ENCODE measurements at regions not wholly inside any gene's neighbourhood (a gene's known extent, or its start where the extent isn't known, plus 50 kb on each side); places are given as distances from the start of the nearest gene placed in this dataset.

DNA sequence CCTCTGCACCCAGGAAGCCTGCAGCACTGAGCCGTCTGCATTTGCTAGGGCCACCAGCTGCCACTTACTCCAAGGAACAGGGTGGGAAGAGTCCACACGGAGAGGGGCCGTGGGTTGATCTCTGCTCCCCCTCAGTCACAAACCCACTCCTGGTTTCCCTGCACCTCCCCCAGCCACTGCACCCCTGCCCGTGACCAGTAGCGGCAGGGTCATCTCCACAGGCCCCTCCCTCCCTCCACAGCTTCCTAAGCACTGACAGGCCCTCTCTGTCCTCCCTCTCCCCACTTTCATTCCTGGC is 75.2 kb downstream of the RBFOX3 start:
- H3K27me3 ChIP-seq (ENCODE audit: insufficient read depth, low read length, poor library complexity, severe bottlenecking), result no peaks in the 10 kb centered on the region

DNA sequence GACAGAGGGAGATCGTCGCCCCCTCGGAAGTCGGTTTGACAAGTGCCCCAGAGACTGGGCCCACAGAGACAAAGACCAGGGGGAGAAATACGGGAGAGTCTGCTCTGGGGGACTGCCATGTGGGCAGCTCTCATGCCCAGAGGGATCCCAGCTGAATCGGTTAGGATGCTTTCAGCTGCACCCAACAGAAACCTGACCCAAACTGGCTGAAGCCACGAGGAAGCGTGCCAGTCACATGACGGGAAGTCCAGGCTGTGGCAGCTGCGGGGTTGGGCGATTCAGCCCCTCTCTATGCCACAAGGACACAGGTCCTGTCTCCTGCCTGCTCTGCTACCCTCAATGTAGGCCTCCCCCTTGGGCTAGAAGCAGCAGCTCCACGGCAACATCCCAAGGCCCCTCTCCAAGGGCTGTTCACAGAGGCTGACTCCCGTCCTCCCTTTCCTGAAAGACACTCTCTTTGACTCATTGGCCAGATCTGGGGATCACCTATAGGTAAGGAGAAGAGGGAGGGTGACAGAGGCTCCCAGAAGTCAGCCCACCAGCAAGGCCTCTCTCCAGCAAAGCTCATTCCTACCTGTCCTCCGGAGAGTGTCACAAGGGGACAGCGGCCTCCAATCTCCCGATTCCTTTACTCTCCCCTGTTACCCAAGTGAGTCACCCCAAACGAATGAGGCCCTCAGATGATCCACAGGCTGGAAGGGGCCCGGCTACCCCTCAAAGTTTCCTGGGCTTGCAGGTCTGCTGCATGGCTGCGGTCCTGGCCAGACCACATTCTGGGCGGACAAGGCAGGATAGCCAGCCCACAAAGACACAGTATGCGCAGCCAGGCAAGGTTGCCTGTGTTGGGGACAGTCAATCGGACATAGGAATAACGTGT is 75.8 kb downstream of the RBFOX3 start:
- no peaks in the 10 kb centered on the region for H3K4me1 ChIP-seq (ENCODE audit: insufficient read depth, low read length, poor library complexity, severe bottlenecking)

More for the DNA sequence above, 75.2 kb downstream of the RBFOX3 start:
- no peak overlapping the region for H3K9ac ChIP-seq (ENCODE audit: low read depth, low read length, poor library complexity, severe bottlenecking)
- H3K4me1 ChIP-seq (ENCODE audit: insufficient read depth, low read length, poor library complexity, severe bottlenecking), result no peaks in the 10 kb centered on the region
- no peaks in the 10 kb centered on the region for H3K9me3 ChIP-seq (ENCODE audit: insufficient read depth, low read depth, low read length)
- H4K20me1 ChIP-seq (ENCODE audit: insufficient read depth, low read length, poor library complexity, severe bottlenecking), result no peaks in the 10 kb centered on the region
- H2AFZ ChIP-seq (ENCODE audit: low read length), result no peak overlapping the region
- H3K4me2 ChIP-seq (ENCODE audit: low read depth, low read length, poor library complexity, severe bottlenecking), result no peak overlapping the region
- no peaks in the 10 kb centered on the region for H3K79me2 ChIP-seq (ENCODE audit: insufficient read depth, low read length)
- no peak for TF ChIP-seq EZH2phosphoT487 (IDR thresholded peaks at IDR 0.05; ENCODE audit: borderline replicate concordance)
- TF ChIP-seq, protein P1, sequence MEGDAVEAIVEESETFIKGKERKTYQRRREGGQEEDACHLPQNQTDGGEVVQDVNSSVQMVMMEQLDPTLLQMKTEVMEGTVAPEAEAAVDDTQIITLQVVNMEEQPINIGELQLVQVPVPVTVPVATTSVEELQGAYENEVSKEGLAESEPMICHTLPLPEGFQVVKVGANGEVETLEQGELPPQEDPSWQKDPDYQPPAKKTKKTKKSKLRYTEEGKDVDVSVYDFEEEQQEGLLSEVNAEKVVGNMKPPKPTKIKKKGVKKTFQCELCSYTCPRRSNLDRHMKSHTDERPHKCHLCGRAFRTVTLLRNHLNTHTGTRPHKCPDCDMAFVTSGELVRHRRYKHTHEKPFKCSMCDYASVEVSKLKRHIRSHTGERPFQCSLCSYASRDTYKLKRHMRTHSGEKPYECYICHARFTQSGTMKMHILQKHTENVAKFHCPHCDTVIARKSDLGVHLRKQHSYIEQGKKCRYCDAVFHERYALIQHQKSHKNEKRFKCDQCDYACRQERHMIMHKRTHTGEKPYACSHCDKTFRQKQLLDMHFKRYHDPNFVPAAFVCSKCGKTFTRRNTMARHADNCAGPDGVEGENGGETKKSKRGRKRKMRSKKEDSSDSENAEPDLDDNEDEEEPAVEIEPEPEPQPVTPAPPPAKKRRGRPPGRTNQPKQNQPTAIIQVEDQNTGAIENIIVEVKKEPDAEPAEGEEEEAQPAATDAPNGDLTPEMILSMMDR (conservative IDR thresholded peaks at IDR 0.05; ENCODE audit: low read length), result no peak
- H3K9me2 ChIP-seq (replicated peaks; ENCODE audit: low read depth, low read length), result no peaks in the 10 kb centered on the region
- H3F3A ChIP-seq (ENCODE audit: low read depth), result no peaks in the 10 kb centered on the region
- H3K4me3 ChIP-seq (ENCODE audit: low read length, poor library complexity, severe bottlenecking), result no peak overlapping the region
- no peaks in the 10 kb centered on the region for H3K36me3 ChIP-seq (ENCODE audit: insufficient read depth, low read length)

DNA sequence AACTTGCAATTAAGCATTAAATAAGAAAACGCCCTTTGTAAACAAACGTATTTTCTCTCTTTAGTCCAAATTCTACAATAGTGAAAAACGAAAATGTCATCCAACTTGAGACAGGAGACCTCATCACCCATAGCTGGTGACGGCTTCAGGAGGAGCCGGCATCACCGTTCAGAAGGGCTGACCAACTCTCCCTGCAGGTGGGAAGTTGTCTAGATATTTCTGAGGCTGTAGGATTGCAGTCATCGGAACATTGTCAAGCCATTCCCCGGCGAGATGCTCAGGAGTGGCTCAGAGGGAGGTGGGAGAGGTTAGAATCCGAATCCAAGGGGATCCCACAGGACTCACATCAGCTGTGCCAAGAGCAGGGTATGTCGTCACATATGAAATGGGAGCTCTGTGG is 76.7 kb downstream of the RBFOX3 start:
- H3K4me3 ChIP-seq (ENCODE audit: low read length, poor library complexity, severe bottlenecking), result no peak overlapping the region
- H3K79me2 ChIP-seq (ENCODE audit: insufficient read depth, low read length), result no peaks in the 10 kb centered on the region
- H3K4me1 ChIP-seq (ENCODE audit: insufficient read depth, low read length, poor library complexity, severe bottlenecking), result no peaks in the 10 kb centered on the region
- H2AFZ ChIP-seq (ENCODE audit: low read length), result no peak overlapping the region
- no peak for TF ChIP-seq EZH2phosphoT487 (IDR thresholded peaks at IDR 0.05; ENCODE audit: borderline replicate concordance)
- TF ChIP-seq, protein P1 (conservative IDR thresholded peaks at IDR 0.05; ENCODE audit: low read length), result no peak
- H3K27me3 ChIP-seq (ENCODE audit: insufficient read depth, low read length, poor library complexity, severe bottlenecking), result no peaks in the 10 kb centered on the region
- H4K20me1 ChIP-seq (ENCODE audit: insufficient read depth, low read length, poor library complexity, severe bottlenecking), result no peaks in the 10 kb centered on the region
- no peaks in the 10 kb centered on the region for H3F3A ChIP-seq (ENCODE audit: low read depth)
- H3K9ac ChIP-seq (ENCODE audit: low read depth, low read length, poor library complexity, severe bottlenecking), result no peak overlapping the region
- no peaks in the 10 kb centered on the region for H3K9me2 ChIP-seq (replicated peaks; ENCODE audit: low read depth, low read length)
- no peaks in the 10 kb centered on the region for H3K36me3 ChIP-seq (ENCODE audit: insufficient read depth, low read length)
- H3K9me3 ChIP-seq (ENCODE audit: insufficient read depth, low read depth, low read length), result no peaks in the 10 kb centered on the region
- H3K4me2 ChIP-seq (ENCODE audit: low read depth, low read length, poor library complexity, severe bottlenecking), result no peak overlapping the region

More for the DNA sequence above, 75.8 kb downstream of the RBFOX3 start:
- Histone ChIP-seq H3K4me2 (ENCODE audit: low read depth, low read length, poor library complexity, severe bottlenecking) (no peak overlapping the region), H3K4me3 (ENCODE audit: low read length, poor library complexity, severe bottlenecking) (no peak overlapping the region), H3K36me3 (ENCODE audit: insufficient read depth, low read length) (no peaks in the 10 kb centered on the region), H2AFZ (ENCODE audit: low read length) (no peak overlapping the region), H4K20me1 (ENCODE audit: insufficient read depth, low read length, poor library complexity, severe bottlenecking) (no peaks in the 10 kb centered on the region), H3K27me3 (ENCODE audit: insufficient read depth, low read length, poor library complexity, severe bottlenecking) (no peaks in the 10 kb centered on the region), H3K9me3 (ENCODE audit: insufficient read depth, low read depth, low read length) (no peaks in the 10 kb centered on the region), H3K79me2 (ENCODE audit: insufficient read depth, low read length) (no peaks in the 10 kb centered on the region), H3K9ac (ENCODE audit: low read depth, low read length, poor library complexity, severe bottlenecking) (no peak overlapping the region), H3K9me2 (replicated peaks; ENCODE audit: low read depth, low read length) (no peaks in the 10 kb centered on the region), H3F3A (ENCODE audit: low read depth) (no peaks in the 10 kb centered on the region)
- TF ChIP-seq, protein P1 (conservative IDR thresholded peaks at IDR 0.05; ENCODE audit: low read length), result no peak
- no peak for TF ChIP-seq EZH2phosphoT487 (IDR thresholded peaks at IDR 0.05; ENCODE audit: borderline replicate concordance)
